Uterus (tissue), 2 donors: ENCODE measurements at regions not wholly inside any gene's neighbourhood (a gene's known extent, or its start where the extent isn't known, plus 50 kb on each side); places are given as distances from the start of the nearest gene placed in this dataset.

ENCODE experiments used
- CTCF ChIP-seq, 4 experiments: fragments of 200-600 bp in 2 of 4; fragments of 450-650 bp in 2 of 4; sonication (generic) in 2 of 4; IDR thresholded peaks; one replicate each; pipeline ENCODE4 v1.5.1; 2016 to 2019; ENCODE audit warnings: antibody characterized with exemption in 4 of 4, mild to moderate bottlenecking in 2 of 4, moderate library complexity in 1 of 4
- POLR2A ChIP-seq, 2 donors: fragments of 450-650 bp; IDR thresholded peaks; one replicate each; pipeline ENCODE4 v1.6.1; 2016; ENCODE audit warnings: antibody characterized with exemption in 2 of 2, mild to moderate bottlenecking in 1 of 2, moderate library complexity in 1 of 2

- TF ChIP-seq POLR2A (IDR thresholded peaks at IDR 0.05) (no peak), CTCF (IDR thresholded peaks at IDR 0.05) (no peak)
These were observed 120.7 kb upstream of the AGAP1 start for GRCh38 chr2:235373171-235373570.
